ENCODE measurements at regions not wholly inside any gene's neighbourhood (a gene's known extent, or its start where the extent isn't known, plus 50 kb on each side); places are given as distances from the start of the nearest gene placed in this dataset.

DNA sequence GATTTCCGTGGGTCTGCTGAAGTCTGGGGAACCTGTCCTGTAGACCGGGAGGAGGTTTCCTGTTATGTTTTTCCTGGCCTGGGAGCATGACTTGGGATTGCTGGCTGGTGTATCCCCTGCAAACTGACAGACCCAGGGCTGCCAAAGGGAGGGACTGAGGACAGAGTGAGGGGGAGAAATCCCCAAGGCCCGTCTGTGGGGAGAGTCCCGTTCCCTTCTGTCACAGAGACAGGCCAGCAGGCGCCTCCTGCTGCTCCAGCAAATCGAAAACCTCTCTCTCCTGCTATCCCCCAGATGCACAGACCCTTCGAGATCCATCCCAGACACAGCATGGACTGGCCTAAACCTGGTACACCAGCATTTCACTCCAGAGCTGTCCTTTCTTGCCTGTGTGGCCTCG, 56.2 kb upstream of the ALDH1B1 start:
- ATAC-seq (no peak), FAIRE-seq (no peak), DNase-seq (ENCODE audit: low spot score) (no peak)
- no peaks in the 10 kb centered on the region for H3K9me3 ChIP-seq (ENCODE audit: low read length)
- peaks cover 1 to 20% of the 10 kb centered on the region in 2 experiments; a peak in 3 of 5 replicates for H3K27me3 ChIP-seq (ENCODE audit: control insufficient read depth in 1 of 2, insufficient read depth in 2 of 2, low read length in 2 of 2)
- CTCF ChIA-PET (ENCODE audit: low intra/inter-chr PET ratio, low total read pairs), result no interaction called here
- peaks cover 11% of the 10 kb centered on the region; the same call in 1 of the 2 replicates for H3K4me1 ChIP-seq (ENCODE audit: insufficient read depth, low read length)
- no peak overlapping the region for H3K4me2 ChIP-seq (ENCODE audit: low read depth, low read length)
- no peak overlapping the region for H3K4me3 ChIP-seq (replicated peaks in 1 of 3; ENCODE audit: insufficient read depth in 1 of 3, low read depth in 2 of 3, low read length in 3 of 3)
- in situ Hi-C loops (cut with HindIII; ENCODE audit: extremely low pct_ligation_motif_present, low pct_unique_long_range_greater_than_20kb) (no loop called here), intact Hi-C loops (cut with micrococcal nuclease; ENCODE audit: unreplicated experiment) (no loop called here)
- no peak for TF ChIP-seq SPEN (CRISPR knock-in tag; IDR thresholded peaks at IDR 0.05; ENCODE audit: low read depth)
- no peak for TF ChIP-seq HOXA3 (CRISPR knock-in tag; IDR thresholded peaks at IDR 0.05)
- no peak for TF ChIP-seq ZNF34 (CRISPR knock-in tag; IDR thresholded peaks at IDR 0.05; ENCODE audit: borderline replicate concordance)
- TF ChIP-seq CHD2 (IDR thresholded peaks at IDR 0.05; ENCODE audit: low read depth, low read length), result no peak
- TF ChIP-seq ZNF678 (CRISPR knock-in tag; IDR thresholded peaks at IDR 0.05), result no peak
- no peak for TF ChIP-seq SALL1 (CRISPR knock-in tag; IDR thresholded peaks at IDR 0.05)
- no peak for TF ChIP-seq BRCA1 (CRISPR knock-in tag; IDR thresholded peaks at IDR 0.05)
- no peak for TF ChIP-seq NCOA2 (CRISPR knock-in tag; IDR thresholded peaks at IDR 0.05)
- TF ChIP-seq AKAP8 (CRISPR knock-in tag; IDR thresholded peaks at IDR 0.05), result no peak
- no peak for TF ChIP-seq KDM4B (CRISPR knock-in tag; IDR thresholded peaks at IDR 0.05)
- no peak for TF ChIP-seq ZNF3 (CRISPR knock-in tag; IDR thresholded peaks at IDR 0.05)
- no peak for TF ChIP-seq ZNF749 (CRISPR knock-in tag; IDR thresholded peaks at IDR 0.05; ENCODE audit: borderline replicate concordance)
- no peak for TF ChIP-seq KLF11 (CRISPR knock-in tag; IDR thresholded peaks at IDR 0.05)
- no peak for TF ChIP-seq ZNF136 (CRISPR knock-in tag; IDR thresholded peaks at IDR 0.05; ENCODE audit: low read depth)
- TF ChIP-seq AGO1 (IDR thresholded peaks at IDR 0.05; ENCODE audit: low read depth, low read length, poor library complexity, severe bottlenecking), result no peak
- TF ChIP-seq TMF1 (CRISPR knock-in tag; IDR thresholded peaks at IDR 0.05; ENCODE audit: low read depth), result no peak
- TF ChIP-seq NR2C2 (CRISPR knock-in tag; IDR thresholded peaks at IDR 0.05; ENCODE audit: borderline replicate concordance), result no peak
- H3K36me3 ChIP-seq (replicated peaks in 1 of 2; ENCODE audit: control insufficient read depth in 1 of 2, insufficient read depth in 2 of 2, low read length in 2 of 2), result no peaks in the 10 kb centered on the region
- H3K27ac ChIP-seq (ENCODE audit: extremely low read length, insufficient read depth, low read length), result no peak overlapping the region
- POLR2A ChIA-PET, result no interaction called here
- no peak overlapping the region for H2AFZ ChIP-seq (ENCODE audit: low read length)
- H4K20me1 ChIP-seq (ENCODE audit: insufficient read depth, low read length), result no peaks in the 10 kb centered on the region
- no peaks in the 10 kb centered on the region for H3K79me2 ChIP-seq (ENCODE audit: insufficient read depth, low read length)
- BruUV-seq (replicated peaks), result no TSS peak
- WGBS (ENCODE audit: low lambda C conversion rate), result 25% methylated on average over 4 of the region's 8 CpGs
- H3K9ac ChIP-seq (ENCODE audit: insufficient read depth, low read depth, low read length), result no peak overlapping the region
